Mesothelial cell of epicardium (in vitro differentiated cells): ENCODE measurements at regions not wholly inside any gene's neighbourhood (a gene's known extent, or its start where the extent isn't known, plus 50 kb on each side); places are given as distances from the start of the nearest gene placed in this dataset.

Experiments used
- DNase-seq, 2 experiments: peaks; one replicate each; pipeline ENCODE4 v3.0.0; 2021; ENCODE audit warnings: low spot score in 2 of 2; ENCODE audit not compliant: unreplicated experiment in 2 of 2
- H3K27ac Mint-ChIP-seq: 2 replicates; pipeline ENCODE4 v1.8.0; 2021; ENCODE audit warnings: mixed read lengths
- H3K27me3 Mint-ChIP-seq: 2 replicates; pipeline ENCODE4 v1.8.0; 2021; ENCODE audit warnings: low read depth, mixed read lengths
- H3K36me3 Mint-ChIP-seq: 2 replicates; pipeline ENCODE4 v1.8.0; 2021; ENCODE audit warnings: mixed read lengths
- H3K4me1 Mint-ChIP-seq: 2 replicates; pipeline ENCODE4 v1.8.0; 2021; ENCODE audit warnings: mixed read lengths
- H3K4me3 Mint-ChIP-seq: 2 replicates; pipeline ENCODE4 v1.8.0; 2021; ENCODE audit warnings: mild to moderate bottlenecking, moderate library complexity, mixed read lengths
- H3K9me3 Mint-ChIP-seq: 2 replicates; pipeline ENCODE4 v1.8.0; 2021; ENCODE audit warnings: mixed read lengths
- CTCF ChIP-seq: fragments of 200-600 bp; sonication (generic); IDR thresholded peaks from one replicate; pipeline ENCODE4 v1.5.0; 2021; ENCODE audit warnings: antibody characterized with exemption; ENCODE audit not compliant: unreplicated experiment

- Mint-ChIP-seq H3K36me3 (no peaks in the 10 kb centered on the region), H3K9me3 (peaks cover 7% of the 10 kb centered on the region), H3K27ac (no peak overlapping the region), H3K4me1 (no peaks in the 10 kb centered on the region), H3K27me3 (peaks cover 33% of the 10 kb centered on the region), H3K4me3 (no peak overlapping the region)
- DNase-seq: no peak
- no peak for TF ChIP-seq CTCF
Observed at GRCh38 chr18:47619771-47620448, 310.5 kb downstream of the SMAD2 start.

GRCh38 chr18:47618758-47619157 lies 311.7 kb downstream of the SMAD2 start:
- H3K9me3 Mint-ChIP-seq: peaks cover 7% of the 10 kb centered on the region
- no peak for TF ChIP-seq CTCF
- H3K4me3 Mint-ChIP-seq: no peak overlapping the region
- DNase-seq: no peak
- H3K27me3 Mint-ChIP-seq: peaks cover 37% of the 10 kb centered on the region
- no peaks in the 10 kb centered on the region for H3K4me1 Mint-ChIP-seq
- no peak overlapping the region for H3K27ac Mint-ChIP-seq
- no peaks in the 10 kb centered on the region for H3K36me3 Mint-ChIP-seq

- Mint-ChIP-seq H3K27ac (no peak overlapping the region), H3K36me3 (no peaks in the 10 kb centered on the region), H3K4me1 (no peaks in the 10 kb centered on the region), H3K27me3 (peaks cover 13% of the 10 kb centered on the region), H3K4me3 (no peak overlapping the region), H3K9me3 (peaks cover 7% of the 10 kb centered on the region)
- DNase-seq: no peak
- no peak for TF ChIP-seq CTCF
Observed at GRCh38 chr18:47615043-47615442, 315.4 kb downstream of the SMAD2 start.

DNA sequence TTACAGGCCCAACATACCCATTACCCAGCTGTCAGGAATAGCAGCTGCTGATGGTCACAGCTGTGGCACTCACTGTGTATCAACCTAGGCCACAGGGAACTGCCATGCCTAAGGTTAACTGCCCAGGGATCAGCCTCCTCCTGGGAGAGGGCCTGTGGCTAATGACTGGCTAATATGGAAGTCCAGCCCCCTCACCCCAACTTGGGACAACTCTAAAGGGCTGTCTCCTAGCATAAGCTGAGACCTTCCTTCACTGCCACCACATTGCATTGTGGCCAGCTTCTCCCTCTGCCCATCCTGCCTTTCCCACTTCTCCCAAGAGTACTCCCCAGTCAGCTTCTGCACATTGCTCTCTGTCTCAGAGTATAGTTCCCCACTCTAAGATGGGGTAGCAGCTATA lies 316.5 kb downstream of the SMAD2 start:
- H3K4me3 Mint-ChIP-seq: no peak overlapping the region
- no peak for DNase-seq
- no peaks in the 10 kb centered on the region for H3K4me1 Mint-ChIP-seq
- H3K9me3 Mint-ChIP-seq: peaks cover 7% of the 10 kb centered on the region
- H3K27me3 Mint-ChIP-seq: peaks cover 9% of the 10 kb centered on the region
- no peak overlapping the region for H3K27ac Mint-ChIP-seq
- H3K36me3 Mint-ChIP-seq: no peaks in the 10 kb centered on the region
- TF ChIP-seq CTCF: no peak

GRCh38 chr18:47611649-47612048 lies 318.8 kb downstream of the SMAD2 start:
- no peak overlapping the region for H3K4me3 Mint-ChIP-seq

More at GRCh38 chr18:47611649-47612048, 318.8 kb downstream of the SMAD2 start:
- Mint-ChIP-seq H3K27ac (no peak overlapping the region), H3K27me3 (peaks cover 11% of the 10 kb centered on the region), H3K4me1 (no peaks in the 10 kb centered on the region), H3K36me3 (no peaks in the 10 kb centered on the region), H3K9me3 (peaks cover 10% of the 10 kb centered on the region)
- TF ChIP-seq CTCF: no peak
- no peak for DNase-seq
